ENCODE measurements at regions not wholly inside any gene's neighbourhood (a gene's known extent, or its start where the extent isn't known, plus 50 kb on each side); places are given as distances from the start of the nearest gene placed in this dataset.

DNA sequence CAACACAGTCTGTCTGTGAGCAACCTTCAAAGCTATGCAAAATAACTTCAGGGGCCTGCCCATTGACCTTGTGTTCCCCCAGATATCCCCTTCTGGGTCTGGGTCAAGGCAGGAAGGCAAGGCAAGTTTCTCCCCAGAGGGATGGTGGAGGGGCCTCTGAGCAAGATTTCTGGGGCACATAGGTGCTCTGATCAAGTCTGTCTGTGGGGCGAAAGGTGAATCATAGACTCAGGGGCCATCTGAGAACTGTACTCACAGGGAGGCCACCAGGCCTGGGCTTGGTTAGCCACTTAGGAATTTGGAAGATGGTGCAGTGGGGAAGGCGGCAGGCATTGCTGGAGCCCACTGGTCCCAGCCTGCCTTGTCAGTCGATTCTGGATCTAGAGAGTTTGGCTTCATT lies 92.4 kb downstream of the MINAR1 start:
- H3K27ac ChIP-seq (ENCODE audit: low read depth in 2 of 2, low read length in 1 of 2): no peak overlapping the region
- WGBS (ENCODE audit: low lambda C conversion rate): 54% methylated on average over 3 of the region's 3 CpGs
- no peak overlapping the region for H3K9ac ChIP-seq
- no peak overlapping the region for H3K4me3 ChIP-seq (ENCODE audit: low read depth in 2 of 2, low read length in 1 of 2)
- no peaks in the 10 kb centered on the region for H3K36me3 ChIP-seq (replicated peaks in 1 of 2; ENCODE audit: control insufficient read depth in 1 of 2, insufficient read depth in 2 of 2, low read length in 1 of 2)
- no peaks in the 10 kb centered on the region for H3F3A ChIP-seq (replicated peaks; ENCODE audit: insufficient read depth)
- no peaks in the 10 kb centered on the region for H4K20me1 ChIP-seq (ENCODE audit: insufficient read depth)
- no peaks in the 10 kb centered on the region for H3K27me3 ChIP-seq (ENCODE audit: insufficient read depth)
- no peaks in the 10 kb centered on the region for H3K9me3 ChIP-seq
- DNase-seq: no peak
- ChIA-PET POLR2A (no interaction called here), CTCF (no interaction called here)
- no peak overlapping the region for H3K4me2 ChIP-seq
- no peaks in the 10 kb centered on the region for H3K79me2 ChIP-seq (ENCODE audit: insufficient read depth)
- no peak overlapping the region for H2AFZ ChIP-seq (ENCODE audit: low read depth)
- H3K4me1 ChIP-seq (ENCODE audit: control insufficient read depth in 1 of 2, insufficient read depth in 2 of 2, low read depth in 1 of 2, low read length in 1 of 2): peaks cover 0 to 6% of the 10 kb centered on the region in 2 experiments; a peak in 1 of 4 replicates
- H3K9me2 ChIP-seq: no peaks in the 10 kb centered on the region
- TF ChIP-seq EZH2phosphoT487 (IDR thresholded peaks at IDR 0.05; ENCODE audit: borderline replicate concordance, low read depth) (no peak), FOSL2 (IDR thresholded peaks at IDR 0.05; ENCODE audit: borderline replicate concordance, low read depth) (no peak), CHD2 (IDR thresholded peaks at IDR 0.05; ENCODE audit: low read length, partially characterized antibody) (no peak), MXI1 (IDR thresholded peaks at IDR 0.05; ENCODE audit: low read depth, low read length) (no peak), FOXJ3 (CRISPR knock-in tag; IDR thresholded peaks at IDR 0.05) (no peak), YY1 (IDR thresholded peaks at IDR 0.05; ENCODE audit: low read depth) (no peak), ELF1 (IDR thresholded peaks at IDR 0.05) (no peak)
- TF ChIP-seq, protein P1, sequence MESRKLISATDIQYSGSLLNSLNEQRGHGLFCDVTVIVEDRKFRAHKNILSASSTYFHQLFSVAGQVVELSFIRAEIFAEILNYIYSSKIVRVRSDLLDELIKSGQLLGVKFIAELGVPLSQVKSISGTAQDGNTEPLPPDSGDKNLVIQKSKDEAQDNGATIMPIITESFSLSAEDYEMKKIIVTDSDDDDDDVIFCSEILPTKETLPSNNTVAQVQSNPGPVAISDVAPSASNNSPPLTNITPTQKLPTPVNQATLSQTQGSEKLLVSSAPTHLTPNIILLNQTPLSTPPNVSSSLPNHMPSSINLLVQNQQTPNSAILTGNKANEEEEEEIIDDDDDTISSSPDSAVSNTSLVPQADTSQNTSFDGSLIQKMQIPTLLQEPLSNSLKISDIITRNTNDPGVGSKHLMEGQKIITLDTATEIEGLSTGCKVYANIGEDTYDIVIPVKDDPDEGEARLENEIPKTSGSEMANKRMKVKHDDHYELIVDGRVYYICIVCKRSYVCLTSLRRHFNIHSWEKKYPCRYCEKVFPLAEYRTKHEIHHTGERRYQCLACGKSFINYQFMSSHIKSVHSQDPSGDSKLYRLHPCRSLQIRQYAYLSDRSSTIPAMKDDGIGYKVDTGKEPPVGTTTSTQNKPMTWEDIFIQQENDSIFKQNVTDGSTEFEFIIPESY (IDR thresholded peaks at IDR 0.05; ENCODE audit: borderline replicate concordance, low read depth): no peak
- TF ChIP-seq, protein P2, sequence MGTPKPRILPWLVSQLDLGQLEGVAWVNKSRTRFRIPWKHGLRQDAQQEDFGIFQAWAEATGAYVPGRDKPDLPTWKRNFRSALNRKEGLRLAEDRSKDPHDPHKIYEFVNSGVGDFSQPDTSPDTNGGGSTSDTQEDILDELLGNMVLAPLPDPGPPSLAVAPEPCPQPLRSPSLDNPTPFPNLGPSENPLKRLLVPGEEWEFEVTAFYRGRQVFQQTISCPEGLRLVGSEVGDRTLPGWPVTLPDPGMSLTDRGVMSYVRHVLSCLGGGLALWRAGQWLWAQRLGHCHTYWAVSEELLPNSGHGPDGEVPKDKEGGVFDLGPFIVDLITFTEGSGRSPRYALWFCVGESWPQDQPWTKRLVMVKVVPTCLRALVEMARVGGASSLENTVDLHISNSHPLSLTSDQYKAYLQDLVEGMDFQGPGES (IDR thresholded peaks at IDR 0.05; ENCODE audit: low read depth, low read length): no peak
- TF ChIP-seq, protein P3, sequence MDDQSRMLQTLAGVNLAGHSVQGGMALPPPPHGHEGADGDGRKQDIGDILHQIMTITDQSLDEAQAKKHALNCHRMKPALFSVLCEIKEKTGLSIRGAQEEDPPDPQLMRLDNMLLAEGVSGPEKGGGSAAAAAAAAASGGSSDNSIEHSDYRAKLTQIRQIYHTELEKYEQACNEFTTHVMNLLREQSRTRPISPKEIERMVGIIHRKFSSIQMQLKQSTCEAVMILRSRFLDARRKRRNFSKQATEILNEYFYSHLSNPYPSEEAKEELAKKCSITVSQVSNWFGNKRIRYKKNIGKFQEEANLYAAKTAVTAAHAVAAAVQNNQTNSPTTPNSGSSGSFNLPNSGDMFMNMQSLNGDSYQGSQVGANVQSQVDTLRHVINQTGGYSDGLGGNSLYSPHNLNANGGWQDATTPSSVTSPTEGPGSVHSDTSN (IDR thresholded peaks at IDR 0.05): no peak
- TF ChIP-seq, protein P4, sequence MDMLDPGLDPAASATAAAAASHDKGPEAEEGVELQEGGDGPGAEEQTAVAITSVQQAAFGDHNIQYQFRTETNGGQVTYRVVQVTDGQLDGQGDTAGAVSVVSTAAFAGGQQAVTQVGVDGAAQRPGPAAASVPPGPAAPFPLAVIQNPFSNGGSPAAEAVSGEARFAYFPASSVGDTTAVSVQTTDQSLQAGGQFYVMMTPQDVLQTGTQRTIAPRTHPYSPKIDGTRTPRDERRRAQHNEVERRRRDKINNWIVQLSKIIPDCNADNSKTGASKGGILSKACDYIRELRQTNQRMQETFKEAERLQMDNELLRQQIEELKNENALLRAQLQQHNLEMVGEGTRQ (IDR thresholded peaks at IDR 0.05; ENCODE audit: borderline replicate concordance, low read depth, low read length): no peak

DNA sequence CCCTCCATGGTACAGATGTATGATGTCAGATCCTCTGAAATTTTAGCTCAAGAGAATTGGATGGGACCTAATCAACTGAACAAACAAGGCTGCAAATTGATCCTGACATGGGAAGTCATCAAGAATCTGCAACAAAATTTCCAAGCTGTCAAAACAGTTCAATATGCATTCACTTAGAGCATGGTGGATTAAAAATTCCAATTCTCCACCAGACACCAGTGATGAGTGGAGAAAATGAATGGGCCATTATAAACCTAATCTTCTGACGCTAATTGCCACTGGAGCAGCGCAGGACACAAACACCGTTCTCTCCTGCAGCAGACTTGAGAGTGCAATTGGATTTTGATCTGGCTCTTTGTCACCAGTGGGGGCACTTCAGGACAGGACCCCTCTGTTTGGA lies 94.2 kb downstream of the MINAR1 start:
- H3F3A ChIP-seq (replicated peaks; ENCODE audit: insufficient read depth): no peaks in the 10 kb centered on the region
- 76% methylated on average over 2 of the region's 3 CpGs for WGBS (ENCODE audit: low lambda C conversion rate)
- CTCF ChIA-PET: interaction anchor here (0.8 to 1.3 kb wide), 2 partner anchors 9 to 70 kb away, joined by 3 read pairs; no protein-coding TSS in a partner anchor
- TF ChIP-seq JUND (IDR thresholded peaks at IDR 0.05) (no peak), SIN3A (IDR thresholded peaks at IDR 0.05; ENCODE audit: borderline replicate concordance, low read depth, low read length) (no peak), RFX5 (IDR thresholded peaks at IDR 0.05; ENCODE audit: low read length) (no peak), EP300 (IDR thresholded peaks at IDR 0.05; ENCODE audit: borderline replicate concordance in 1 of 2, low read depth in 1 of 2, low read length in 1 of 2) (no peak), FOSL2 (IDR thresholded peaks at IDR 0.05; ENCODE audit: borderline replicate concordance, low read depth) (no peak), MXI1 (IDR thresholded peaks at IDR 0.05; ENCODE audit: low read depth, low read length) (no peak)
- TF ChIP-seq, protein P5, sequence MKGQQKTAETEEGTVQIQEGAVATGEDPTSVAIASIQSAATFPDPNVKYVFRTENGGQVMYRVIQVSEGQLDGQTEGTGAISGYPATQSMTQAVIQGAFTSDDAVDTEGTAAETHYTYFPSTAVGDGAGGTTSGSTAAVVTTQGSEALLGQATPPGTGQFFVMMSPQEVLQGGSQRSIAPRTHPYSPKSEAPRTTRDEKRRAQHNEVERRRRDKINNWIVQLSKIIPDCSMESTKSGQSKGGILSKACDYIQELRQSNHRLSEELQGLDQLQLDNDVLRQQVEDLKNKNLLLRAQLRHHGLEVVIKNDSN (IDR thresholded peaks at IDR 0.05; ENCODE audit: borderline replicate concordance, low read depth): no peak
- TF ChIP-seq, protein P2 (IDR thresholded peaks at IDR 0.05; ENCODE audit: low read depth, low read length): no peak
- TF ChIP-seq, protein P4 (IDR thresholded peaks at IDR 0.05; ENCODE audit: borderline replicate concordance, low read depth, low read length): no peak
- no peak overlapping the region for H3K4me2 ChIP-seq
- H3K4me3 ChIP-seq (ENCODE audit: low read depth in 2 of 2, low read length in 1 of 2): no peak overlapping the region
- no peaks in the 10 kb centered on the region for H3K9me2 ChIP-seq
- no peaks in the 10 kb centered on the region for H4K20me1 ChIP-seq (ENCODE audit: insufficient read depth)
- no peak overlapping the region for H3K27ac ChIP-seq (ENCODE audit: low read depth in 2 of 2, low read length in 1 of 2)
- DNase-seq: no peak
- H3K9ac ChIP-seq: no peak overlapping the region
- H3K4me1 ChIP-seq (ENCODE audit: control insufficient read depth in 1 of 2, insufficient read depth in 2 of 2, low read depth in 1 of 2, low read length in 1 of 2): peaks cover 0 to 6% of the 10 kb centered on the region in 2 experiments; a peak in 1 of 4 replicates
- H2AFZ ChIP-seq (ENCODE audit: low read depth): no peak overlapping the region
- H3K79me2 ChIP-seq (ENCODE audit: insufficient read depth): no peaks in the 10 kb centered on the region
- no peaks in the 10 kb centered on the region for H3K27me3 ChIP-seq (ENCODE audit: insufficient read depth)
- H3K9me3 ChIP-seq: no peaks in the 10 kb centered on the region
- H3K36me3 ChIP-seq (replicated peaks in 1 of 2; ENCODE audit: control insufficient read depth in 1 of 2, insufficient read depth in 2 of 2, low read length in 1 of 2): no peaks in the 10 kb centered on the region
- POLR2A ChIA-PET: interaction anchor here (0.5 kb wide), 1 partner anchor 18 kb away, joined by 3 read pairs; no protein-coding TSS in a partner anchor
